GM19468 (cell line): ENCODE measurements at regions not wholly inside any gene's neighbourhood (a gene's known extent, or its start where the extent isn't known, plus 50 kb on each side); places are given as distances from the start of the nearest gene placed in this dataset.
"Not testable (repeated sequence)": the region's sequence is repeated elsewhere in the genome, so short reads cannot be mapped to it uniquely, and the experiment has no call there.

Source experiments
- ATAC-seq: cut with Tn5 transposase; IDR thresholded peaks from one replicate; pipeline ENCODE4 v1.9.1; 2021; ENCODE audit warnings: mild to moderate bottlenecking, moderate library complexity, moderate number of reproducible peaks; ENCODE audit not compliant: unreplicated experiment; ENCODE audit errors: extremely low read depth

GRCh38 chr6:81630719-81631118, 121.8 kb downstream of the TENT5A start:
- no peak for ATAC-seq

GRCh38 chr6:81625216-81625615, 127.3 kb downstream of the TENT5A start:
- ATAC-seq = no peak

- no peak for ATAC-seq
Measured at GRCh38 chr6:81624453-81624852, 128.0 kb downstream of the TENT5A start.

GRCh38 chr6:81623106-81623759, 129.2 kb downstream of the TENT5A start:
- ATAC-seq = no peak

- no peak for ATAC-seq
Measured at GRCh38 chr6:81621816-81622395, 130.6 kb downstream of the TENT5A start.

GRCh38 chr6:81614292-81614691, 138.2 kb downstream of the TENT5A start:
- no peak for ATAC-seq

GRCh38 chr6:81613606-81614005, 138.9 kb downstream of the TENT5A start:
- ATAC-seq = no peak

- no peak for ATAC-seq
Measured at GRCh38 chr6:81612136-81612535, 140.3 kb downstream of the TENT5A start.

- no peak for ATAC-seq
Measured at GRCh38 chr6:81609736-81610135, 142.7 kb downstream of the TENT5A start.

- ATAC-seq = no peak
Measured at GRCh38 chr6:81608776-81609175, 143.7 kb downstream of the TENT5A start.

GRCh38 chr6:81606965-81607381, 145.5 kb downstream of the TENT5A start:
- no peak for ATAC-seq

GRCh38 chr6:81605526-81605925, 147.0 kb downstream of the TENT5A start:
- no peak for ATAC-seq

GRCh38 chr6:81601918-81602317, 150.6 kb downstream of the TENT5A start:
- ATAC-seq = no peak

- ATAC-seq = not testable (repeated sequence)
Measured at GRCh38 chr6:81600488-81600887, 152.0 kb downstream of the TENT5A start.

GRCh38 chr6:81594501-81594900, 158.0 kb downstream of the TENT5A start:
- ATAC-seq = no peak

GRCh38 chr6:81590314-81590691, 162.2 kb downstream of the TENT5A start:
- ATAC-seq = no peak

- no peak for ATAC-seq
Measured at GRCh38 chr6:81589465-81590313, 162.8 kb downstream of the TENT5A start.

- not testable (repeated sequence) for ATAC-seq
Measured at GRCh38 chr6:81585686-81586085, 166.8 kb downstream of the TENT5A start.

- ATAC-seq = not testable (repeated sequence)
Measured at GRCh38 chr6:81584156-81584555, 168.3 kb downstream of the TENT5A start.

GRCh38 chr6:81575442-81575841, 177.0 kb downstream of the TENT5A start:
- ATAC-seq = no peak

- ATAC-seq = no peak
Measured at GRCh38 chr6:81572020-81572419, 180.5 kb downstream of the TENT5A start.
